HL-60 (cell line): ENCODE measurements at regions not wholly inside any gene's neighbourhood (a gene's known extent, or its start where the extent isn't known, plus 50 kb on each side); places are given as distances from the start of the nearest gene placed in this dataset.

Source experiments
- POLR2AphosphoS5 ChIP-seq: IDR thresholded peaks from 2 replicates; pipeline ENCODE4 v1.6.1; 2012; ENCODE audit warnings: low read depth
- TF ChIP-seq, protein P1 (sequence below): IDR thresholded peaks from one replicate; pipeline ENCODE4 v1.5.1; 2011; ENCODE audit warnings: low read length, control low read depth, inconsistent platforms; ENCODE audit not compliant: insufficient read depth

DNA sequence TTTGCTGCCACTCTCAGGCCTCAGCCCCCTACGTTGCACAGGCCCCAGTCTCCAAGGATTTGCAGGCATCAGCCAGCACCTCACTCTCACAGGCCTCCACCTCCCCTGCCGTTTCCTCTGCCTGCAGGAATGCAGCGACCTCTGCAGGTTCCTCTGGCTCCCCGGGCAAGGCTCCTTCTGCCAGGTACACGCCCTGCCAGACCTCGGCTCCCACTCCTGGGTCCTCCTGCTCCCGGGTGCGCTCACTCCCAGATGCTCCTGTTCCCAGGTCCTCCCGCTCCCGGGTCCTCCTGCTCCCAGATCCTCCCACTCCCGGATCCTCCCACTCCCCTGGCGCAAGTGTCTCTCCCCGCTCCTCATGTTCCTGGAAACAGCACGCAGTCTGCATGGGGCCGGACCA lies 144.4 kb upstream of the RADX start:
- TF ChIP-seq, protein P1, sequence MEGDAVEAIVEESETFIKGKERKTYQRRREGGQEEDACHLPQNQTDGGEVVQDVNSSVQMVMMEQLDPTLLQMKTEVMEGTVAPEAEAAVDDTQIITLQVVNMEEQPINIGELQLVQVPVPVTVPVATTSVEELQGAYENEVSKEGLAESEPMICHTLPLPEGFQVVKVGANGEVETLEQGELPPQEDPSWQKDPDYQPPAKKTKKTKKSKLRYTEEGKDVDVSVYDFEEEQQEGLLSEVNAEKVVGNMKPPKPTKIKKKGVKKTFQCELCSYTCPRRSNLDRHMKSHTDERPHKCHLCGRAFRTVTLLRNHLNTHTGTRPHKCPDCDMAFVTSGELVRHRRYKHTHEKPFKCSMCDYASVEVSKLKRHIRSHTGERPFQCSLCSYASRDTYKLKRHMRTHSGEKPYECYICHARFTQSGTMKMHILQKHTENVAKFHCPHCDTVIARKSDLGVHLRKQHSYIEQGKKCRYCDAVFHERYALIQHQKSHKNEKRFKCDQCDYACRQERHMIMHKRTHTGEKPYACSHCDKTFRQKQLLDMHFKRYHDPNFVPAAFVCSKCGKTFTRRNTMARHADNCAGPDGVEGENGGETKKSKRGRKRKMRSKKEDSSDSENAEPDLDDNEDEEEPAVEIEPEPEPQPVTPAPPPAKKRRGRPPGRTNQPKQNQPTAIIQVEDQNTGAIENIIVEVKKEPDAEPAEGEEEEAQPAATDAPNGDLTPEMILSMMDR: no peak
- no peak for TF ChIP-seq POLR2AphosphoS5
